H1 (cell line): ENCODE measurements at regions not wholly inside any gene's neighbourhood (a gene's known extent, or its start where the extent isn't known, plus 50 kb on each side); places are given as distances from the start of the nearest gene placed in this dataset.

ENCODE experiments used
- CTCF ChIA-PET: fragments of 300-600 bp; sonication (Branson Sonifier 250); formaldehyde crosslinking; loops from one replicate; lab custom pipeline; 2021; ENCODE audit not compliant: partially characterized antibody; lab: Charles Lee
- POLR2A ChIA-PET: fragments of 300-600 bp; sonication (Branson Sonifier 250); formaldehyde crosslinking; loops from one replicate; lab custom pipeline; 2021; ENCODE audit warnings: inconsistent platforms; ENCODE audit not compliant: partially characterized antibody; lab: Charles Lee
- DNase-seq, 2 experiments: peaks; one replicate each; pipeline versions ENCODE4 v3.0.0 to v3.0.0-alpha.2; 2010 to 2022; ENCODE audit warnings: low spot score in 2 of 2, low read depth in 1 of 2, mixed read lengths in 1 of 2
- FAIRE-seq: peaks from 2 replicates; lab custom pipeline; 2011; peaks lifted over from hg19 to GRCh38; lab: Jason Lieb, UNC
- H2AFZ ChIP-seq: 2 replicates; pipeline ENCODE4 v1.8.1; 2012; ENCODE audit warnings: low read length, inconsistent platforms
- H2AK5ac ChIP-seq: 2 replicates; pipeline ENCODE4 v1.6.1; 2013; ENCODE audit warnings: low read depth, low read length
- H2BK120ac ChIP-seq: replicated peaks from 2 replicates; pipeline ENCODE3; 2013; ENCODE audit warnings: low read depth, low read length, inconsistent platforms
- H2BK12ac ChIP-seq: 2 replicates; pipeline ENCODE4 v1.6.1; 2013; ENCODE audit warnings: low read depth, low read length
- H2BK15ac ChIP-seq: 2 replicates; pipeline ENCODE4 v1.6.1; 2013; ENCODE audit warnings: low read length
- H2BK20ac ChIP-seq: 2 replicates; pipeline ENCODE4 v1.6.1; 2013; ENCODE audit warnings: low read length
- H2BK5ac ChIP-seq: 2 replicates; pipeline ENCODE4 v1.6.1; 2013; ENCODE audit warnings: low read depth, low read length
- H3K14ac ChIP-seq: 2 replicates; pipeline ENCODE4 v1.6.1; 2013; ENCODE audit warnings: inconsistent platforms; ENCODE audit not compliant: insufficient read length
- H3K18ac ChIP-seq: 2 replicates; pipeline ENCODE4 v1.6.1; 2013; ENCODE audit warnings: low read length; ENCODE audit errors: extremely low read depth
- H3K23ac ChIP-seq: 2 replicates; pipeline ENCODE4 v1.6.1; 2013; ENCODE audit warnings: inconsistent platforms; ENCODE audit not compliant: insufficient read length
- H3K23me2 ChIP-seq: 2 replicates; pipeline ENCODE4 v1.6.1; 2013; ENCODE audit warnings: low read depth, low read length
- H3K27ac ChIP-seq: 2 replicates; pipeline ENCODE4 v1.6.1; 2011; ENCODE audit warnings: low read depth, low read length, inconsistent platforms
- H3K27me3 ChIP-seq, 4 experiments: replicated peaks in 1 of 4; 1 replicate in 1 of 4; 2 replicates in 3 of 4; pipeline versions ENCODE4 v1.6.1 to v1.8.1; 2011 to 2013; ENCODE audit warnings: low read length in 3 of 4, mild to moderate bottlenecking in 3 of 4, inconsistent platforms in 2 of 4, mixed read lengths in 2 of 4, moderate library complexity in 1 of 4; ENCODE audit not compliant: control insufficient read depth in 3 of 4, insufficient read depth in 3 of 4; ENCODE audit errors: extremely low read depth in 1 of 4
- H3K36me3 ChIP-seq, 4 experiments: 2 replicates each; pipeline versions ENCODE4 v1.6.1 to v1.8.1; 2011 to 2013; ENCODE audit warnings: mild to moderate bottlenecking in 4 of 4, low read length in 3 of 4, moderate library complexity in 2 of 4, control low read depth in 1 of 4, inconsistent platforms in 1 of 4; ENCODE audit not compliant: insufficient read depth in 4 of 4, control insufficient read depth in 2 of 4
- H3K4ac ChIP-seq: replicated peaks from 2 replicates; pipeline ENCODE3; 2013; ENCODE audit warnings: low read length, low read depth, mixed read lengths, inconsistent platforms; ENCODE audit not compliant: insufficient read length
- H3K4me1 ChIP-seq, 4 experiments: replicated peaks in 1 of 4; 1 replicate in 1 of 4; 2 replicates in 3 of 4; pipeline versions ENCODE4 v1.6.1 to v1.8.1; 2011 to 2013; ENCODE audit warnings: low read length in 3 of 4, inconsistent platforms in 2 of 4, mixed read lengths in 1 of 4; ENCODE audit not compliant: insufficient read depth in 4 of 4, control insufficient read depth in 3 of 4
- H3K4me2 ChIP-seq, 2 experiments: 2 replicates each; pipeline versions ENCODE4 v1.6.1 to v1.8.1; 2011 to 2013; ENCODE audit warnings: low read depth in 2 of 2, low read length in 2 of 2, control low read depth in 1 of 2, inconsistent platforms in 1 of 2, mild to moderate bottlenecking in 1 of 2; ENCODE audit not compliant: insufficient read depth in 1 of 2
- H3K4me3 ChIP-seq, 4 experiments: fragments of 200-600, 300-600 bp in 1 of 4; sonication (generic), shearing (Covaris generic), sonication (Bioruptor Twin) in 1 of 4; 2 replicates each; pipeline versions ENCODE4 v1.5.1 to v1.8.1; 2011 to 2016; ENCODE audit warnings: low read length in 4 of 4, low read depth in 3 of 4, control low read depth in 2 of 4, inconsistent platforms in 2 of 4, mild to moderate bottlenecking in 2 of 4, mixed read lengths in 1 of 4, moderate library complexity in 1 of 4; ENCODE audit not compliant: insufficient read depth in 2 of 4; ENCODE audit errors: extremely low read depth in 1 of 4
- H3K56ac ChIP-seq: replicated peaks from 2 replicates; pipeline ENCODE3; 2013; ENCODE audit warnings: low read depth, mild to moderate bottlenecking, mixed read lengths, low read length, inconsistent platforms; ENCODE audit not compliant: insufficient read length
- H3K79me1 ChIP-seq: 2 replicates; pipeline ENCODE4 v1.6.1; 2013; ENCODE audit warnings: low read depth, low read length, control low read depth
- H3K79me2 ChIP-seq, 2 experiments: 2 replicates each; pipeline versions ENCODE4 v1.6.1 to v1.8.1; 2012 to 2013; ENCODE audit warnings: low read length in 2 of 2, mild to moderate bottlenecking in 2 of 2, inconsistent platforms in 1 of 2; ENCODE audit not compliant: insufficient read depth in 2 of 2, control insufficient read depth in 1 of 2
- H3K9ac ChIP-seq, 4 experiments: replicated peaks in 1 of 4; 1 replicate in 1 of 4; 2 replicates in 3 of 4; pipeline versions ENCODE4 v1.6.1 to v1.8.1; 2011 to 2013; ENCODE audit warnings: low read depth in 3 of 4, low read length in 3 of 4, control low read depth in 2 of 4, mild to moderate bottlenecking in 2 of 4, moderate library complexity in 2 of 4, inconsistent platforms in 1 of 4; ENCODE audit errors: extremely low read depth in 1 of 4
- H3K9me3 ChIP-seq, 2 experiments: 2 replicates each; pipeline versions ENCODE4 v1.6.1 to v1.8.1; 2012 to 2013; ENCODE audit warnings: mild to moderate bottlenecking in 2 of 2, moderate library complexity in 2 of 2, control low read depth in 1 of 2, inconsistent platforms in 1 of 2, low read depth in 1 of 2, low read length in 1 of 2, mixed read lengths in 1 of 2; ENCODE audit not compliant: insufficient read depth in 2 of 2
- H4K20me1 ChIP-seq, 2 experiments: replicated peaks in 1 of 2; 2 replicates each; pipeline versions ENCODE3 to v1.8.1; 2011 to 2013; ENCODE audit warnings: inconsistent platforms in 2 of 2, low read length in 2 of 2, mild to moderate bottlenecking in 1 of 2; ENCODE audit not compliant: insufficient read depth in 2 of 2, control insufficient read depth in 1 of 2
- H4K5ac ChIP-seq: 2 replicates; pipeline ENCODE4 v1.6.1; 2013; ENCODE audit warnings: low read length, low read depth, mixed read lengths, inconsistent platforms; ENCODE audit not compliant: insufficient read length
- H4K8ac ChIP-seq: 2 replicates; pipeline ENCODE4 v1.8.0; 2013; ENCODE audit warnings: mild to moderate bottlenecking, moderate library complexity, low read length, inconsistent platforms; ENCODE audit not compliant: insufficient read depth; ENCODE audit errors: extremely low read depth
- H4K91ac ChIP-seq: replicated peaks from 2 replicates; pipeline ENCODE3; 2013; ENCODE audit warnings: low read length, mixed read lengths, inconsistent platforms; ENCODE audit not compliant: insufficient read length
- ASH2L ChIP-seq: fragments of 200-600, 300-600 bp; sonication (generic); IDR thresholded peaks from one replicate; pipeline ENCODE4 v1.7.1; 2017; ENCODE audit warnings: low read length
- CBX8 ChIP-seq: fragments of 300-800, 300-1000 bp; sonication (generic); IDR thresholded peaks from 2 replicates; pipeline ENCODE4 v1.7.1; 2016; ENCODE audit warnings: low read depth, low read length, borderline replicate concordance
- EZH2 ChIP-seq: fragments of 200-600 bp; sonication (generic); IDR thresholded peaks from 2 replicates; pipeline ENCODE4 v1.7.1; 2012; ENCODE audit warnings: low read depth, mild to moderate bottlenecking, moderate library complexity, low read length, inconsistent platforms; ENCODE audit not compliant: severe bottlenecking
- KDM1A ChIP-seq: fragments of 200-600, 300-600 bp; sonication (generic); IDR thresholded peaks from 2 replicates; pipeline ENCODE4 v1.7.1; 2016; ENCODE audit warnings: mild to moderate bottlenecking, low read length, borderline replicate concordance
- POLR2A ChIP-seq, 2 experiments: IDR thresholded peaks; 1 replicate in 1 of 2; 2 replicates in 1 of 2; pipeline ENCODE4 v1.6.1; 2011; ENCODE audit warnings: low read depth in 2 of 2, low read length in 2 of 2, mild to moderate bottlenecking in 2 of 2; ENCODE audit errors: control extremely low read depth in 1 of 2
- RXRA ChIP-seq: IDR thresholded peaks from 2 replicates; pipeline ENCODE4 v1.6.1; 2011; ENCODE audit warnings: low read depth, mild to moderate bottlenecking, low read length, moderate library complexity; ENCODE audit not compliant: insufficient read depth
- SIN3A ChIP-seq, 2 experiments: IDR thresholded peaks in 1 of 2; conservative IDR thresholded peaks in 1 of 2; 2 replicates each; pipeline ENCODE4 v1.6.1; 2011 to 2012; ENCODE audit warnings: low read length in 2 of 2, improper control_type of control experiment in 1 of 2, low read depth in 1 of 2, mild to moderate bottlenecking in 1 of 2
- SP2 ChIP-seq: IDR thresholded peaks from 2 replicates; pipeline ENCODE4 v1.6.1; 2012; ENCODE audit warnings: mild to moderate bottlenecking, low read length, inconsistent platforms
- SP4 ChIP-seq: IDR thresholded peaks from 2 replicates; pipeline ENCODE4 v1.6.1; 2012; ENCODE audit warnings: low read length, inconsistent platforms
- TAF7 ChIP-seq: optimal IDR thresholded peaks from 2 replicates; pipeline ENCODE3; 2011; ENCODE audit warnings: low read depth, mild to moderate bottlenecking, inconsistent platforms, low read length, moderate library complexity, borderline replicate concordance
- TCF12 ChIP-seq: IDR thresholded peaks from 2 replicates; pipeline ENCODE4 v1.6.1; 2011; ENCODE audit warnings: low read depth, mild to moderate bottlenecking, low read length
- WGBS, 2 experiments: shearing (Covaris generic) in 1 of 2; methylation state at CpG; one replicate each; pipeline versions ENCODE4 v1.1.6 to v1.1.7; 2013 to 2015; ENCODE audit warnings: low lambda C conversion rate in 2 of 2, mixed read lengths in 2 of 2, inconsistent platforms in 1 of 2, low coverage in 1 of 2, missing lambda C conversion rate in 1 of 2; ENCODE audit not compliant: insufficient replicate concordance in 2 of 2, insufficient coverage in 1 of 2, insufficient read length in 1 of 2; ENCODE audit errors: extremely low coverage in 1 of 2, missing lambda C conversion rate in 1 of 2; 5-methylcytosine and 5-hydroxymethylcytosine counted together

DNA sequence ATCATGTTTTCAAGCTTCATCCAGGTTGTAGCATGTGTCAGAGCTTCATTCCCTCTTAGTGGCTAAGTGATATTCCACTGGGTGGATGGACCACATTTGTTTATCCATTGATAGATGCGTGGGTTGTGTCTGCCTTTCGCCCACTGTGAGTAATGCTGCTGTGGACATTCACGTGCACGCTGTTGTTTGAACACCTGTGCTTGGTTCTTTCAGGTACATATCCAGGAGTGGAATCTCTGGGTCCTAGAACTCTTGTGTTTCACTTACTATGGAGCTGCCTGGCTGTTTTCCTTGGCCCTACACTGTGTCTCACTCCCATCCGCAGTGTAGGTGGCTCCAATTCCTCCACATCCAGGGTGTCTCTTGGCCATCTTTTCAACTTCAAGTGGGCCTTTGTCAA is 224.2 kb downstream of the C16orf95 start:
- Histone ChIP-seq H3K27me3 (no peaks in the 10 kb centered on the region; a peak in 1 of 7 replicates), H3K56ac (no peak overlapping the region), H3K23ac (no peak overlapping the region), H4K8ac (no peak overlapping the region), H3K79me2 (no peaks in the 10 kb centered on the region), H3K4ac (no peak overlapping the region), H3K9me3 (no peaks in the 10 kb centered on the region), H2BK120ac (no peak overlapping the region), H2BK5ac (no peak overlapping the region), H2AK5ac (no peak overlapping the region), H4K5ac (no peak overlapping the region), H3K36me3 (no peaks in the 10 kb centered on the region), H3K23me2 (no peaks in the 10 kb centered on the region)
- POLR2A ChIA-PET = interaction anchor here (1.0 kb wide), 1 partner anchor 16 kb away, joined by 3 read pairs; no protein-coding TSS in a partner anchor
- TF ChIP-seq SIN3A (conservative IDR thresholded peaks at IDR 0.05 in 1 of 2, IDR thresholded peaks at IDR 0.05 in 1 of 2; ENCODE audit: low read depth in 1 of 2, low read length in 2 of 2) (no peak), SP4 (no peak), RXRA (no peak), TAF7 (no peak), ASH2L (no peak), KDM1A (no peak), CBX8 (no peak), EZH2 (no peak), POLR2A (IDR thresholded peaks at IDR 0.05; ENCODE audit: control extremely low read depth in 1 of 2, low read depth in 2 of 2, low read length in 2 of 2) (no peak), TCF12 (no peak), SP2 (no peak)
- TF ChIP-seq, all 59 proteins: peak for 0
- H4K91ac ChIP-seq = no peak overlapping the region
- no peak overlapping the region for H3K18ac ChIP-seq
- peak overlapping the region; percentile 88 for H2BK20ac ChIP-seq
- no peak overlapping the region; the same call in 1 of the 2 replicates for H2BK12ac ChIP-seq
- WGBS, 2 experiments = 92% methylated on average over 5 of the region's 5 CpGs; no CpG with 5 or more reads in 1 of the 2 experiments
- no peak overlapping the region for H3K14ac ChIP-seq
- no peaks in the 10 kb centered on the region for H4K20me1 ChIP-seq
- no peak overlapping the region for H3K9ac ChIP-seq
- no peak for DNase-seq
- H2AFZ ChIP-seq = no peak overlapping the region
- no peak overlapping the region for H3K4me2 ChIP-seq
- FAIRE-seq = no peak
- H2BK15ac ChIP-seq = peak overlapping the region; percentile 74; the same call in 1 of the 2 replicates
- H3K4me1 ChIP-seq = peaks cover 0 to 16% (median 5%) of the 10 kb centered on the region in 4 experiments; a peak in 5 of 7 replicates
- H3K4me3 ChIP-seq = no peak overlapping the region
- no peak overlapping the region for H3K27ac ChIP-seq
- CTCF ChIA-PET = interaction anchor here (0.8 to 1.2 kb wide), 3 partner anchors 16 to 31 kb away, joined by 3 to 5 read pairs (median 3); no protein-coding TSS in a partner anchor
- H3K79me1 ChIP-seq = no peaks in the 10 kb centered on the region
